H1 (cell line): ENCODE measurements at regions not wholly inside any gene's neighbourhood (a gene's known extent, or its start where the extent isn't known, plus 50 kb on each side); places are given as distances from the start of the nearest gene placed in this dataset.

Experiments used
- CTCF ChIA-PET: fragments of 300-600 bp; sonication (Branson Sonifier 250); formaldehyde crosslinking; loops from one replicate; lab custom pipeline; 2021; ENCODE audit not compliant: partially characterized antibody; lab: Charles Lee
- POLR2A ChIA-PET: fragments of 300-600 bp; sonication (Branson Sonifier 250); formaldehyde crosslinking; loops from one replicate; lab custom pipeline; 2021; ENCODE audit warnings: inconsistent platforms; ENCODE audit not compliant: partially characterized antibody; lab: Charles Lee
- DNase-seq, 2 experiments: peaks; one replicate each; pipeline versions ENCODE4 v3.0.0 to v3.0.0-alpha.2; 2010 to 2022; ENCODE audit warnings: low spot score in 2 of 2, low read depth in 1 of 2, mixed read lengths in 1 of 2
- FAIRE-seq: peaks from 2 replicates; lab custom pipeline; 2011; peaks lifted over from hg19 to GRCh38; lab: Jason Lieb, UNC
- H2AFZ ChIP-seq: 2 replicates; pipeline ENCODE4 v1.8.1; 2012; ENCODE audit warnings: low read length, inconsistent platforms
- H2AK5ac ChIP-seq: 2 replicates; pipeline ENCODE4 v1.6.1; 2013; ENCODE audit warnings: low read depth, low read length
- H2BK120ac ChIP-seq: replicated peaks from 2 replicates; pipeline ENCODE3; 2013; ENCODE audit warnings: low read depth, low read length, inconsistent platforms
- H2BK12ac ChIP-seq: 2 replicates; pipeline ENCODE4 v1.6.1; 2013; ENCODE audit warnings: low read depth, low read length
- H2BK15ac ChIP-seq: 2 replicates; pipeline ENCODE4 v1.6.1; 2013; ENCODE audit warnings: low read length
- H2BK20ac ChIP-seq: 2 replicates; pipeline ENCODE4 v1.6.1; 2013; ENCODE audit warnings: low read length
- H2BK5ac ChIP-seq: 2 replicates; pipeline ENCODE4 v1.6.1; 2013; ENCODE audit warnings: low read depth, low read length
- H3K14ac ChIP-seq: 2 replicates; pipeline ENCODE4 v1.6.1; 2013; ENCODE audit warnings: inconsistent platforms; ENCODE audit not compliant: insufficient read length
- H3K18ac ChIP-seq: 2 replicates; pipeline ENCODE4 v1.6.1; 2013; ENCODE audit warnings: low read length; ENCODE audit errors: extremely low read depth
- H3K23ac ChIP-seq: 2 replicates; pipeline ENCODE4 v1.6.1; 2013; ENCODE audit warnings: inconsistent platforms; ENCODE audit not compliant: insufficient read length
- H3K23me2 ChIP-seq: 2 replicates; pipeline ENCODE4 v1.6.1; 2013; ENCODE audit warnings: low read depth, low read length
- H3K27ac ChIP-seq: 2 replicates; pipeline ENCODE4 v1.6.1; 2011; ENCODE audit warnings: low read depth, low read length, inconsistent platforms
- H3K27me3 ChIP-seq, 4 experiments: replicated peaks in 1 of 4; 1 replicate in 1 of 4; 2 replicates in 3 of 4; pipeline versions ENCODE4 v1.6.1 to v1.8.1; 2011 to 2013; ENCODE audit warnings: low read length in 3 of 4, mild to moderate bottlenecking in 3 of 4, inconsistent platforms in 2 of 4, mixed read lengths in 2 of 4, moderate library complexity in 1 of 4; ENCODE audit not compliant: control insufficient read depth in 3 of 4, insufficient read depth in 3 of 4; ENCODE audit errors: extremely low read depth in 1 of 4
- H3K36me3 ChIP-seq, 4 experiments: 2 replicates each; pipeline versions ENCODE4 v1.6.1 to v1.8.1; 2011 to 2013; ENCODE audit warnings: mild to moderate bottlenecking in 4 of 4, low read length in 3 of 4, moderate library complexity in 2 of 4, control low read depth in 1 of 4, inconsistent platforms in 1 of 4; ENCODE audit not compliant: insufficient read depth in 4 of 4, control insufficient read depth in 2 of 4
- H3K4ac ChIP-seq: replicated peaks from 2 replicates; pipeline ENCODE3; 2013; ENCODE audit warnings: low read length, low read depth, mixed read lengths, inconsistent platforms; ENCODE audit not compliant: insufficient read length
- H3K4me1 ChIP-seq, 4 experiments: replicated peaks in 1 of 4; 1 replicate in 1 of 4; 2 replicates in 3 of 4; pipeline versions ENCODE4 v1.6.1 to v1.8.1; 2011 to 2013; ENCODE audit warnings: low read length in 3 of 4, inconsistent platforms in 2 of 4, mixed read lengths in 1 of 4; ENCODE audit not compliant: insufficient read depth in 4 of 4, control insufficient read depth in 3 of 4
- H3K4me2 ChIP-seq, 2 experiments: 2 replicates each; pipeline versions ENCODE4 v1.6.1 to v1.8.1; 2011 to 2013; ENCODE audit warnings: low read depth in 2 of 2, low read length in 2 of 2, control low read depth in 1 of 2, inconsistent platforms in 1 of 2, mild to moderate bottlenecking in 1 of 2; ENCODE audit not compliant: insufficient read depth in 1 of 2
- H3K4me3 ChIP-seq, 4 experiments: fragments of 200-600, 300-600 bp in 1 of 4; sonication (generic), shearing (Covaris generic), sonication (Bioruptor Twin) in 1 of 4; 2 replicates each; pipeline versions ENCODE4 v1.5.1 to v1.8.1; 2011 to 2016; ENCODE audit warnings: low read length in 4 of 4, low read depth in 3 of 4, control low read depth in 2 of 4, inconsistent platforms in 2 of 4, mild to moderate bottlenecking in 2 of 4, mixed read lengths in 1 of 4, moderate library complexity in 1 of 4; ENCODE audit not compliant: insufficient read depth in 2 of 4; ENCODE audit errors: extremely low read depth in 1 of 4
- H3K56ac ChIP-seq: replicated peaks from 2 replicates; pipeline ENCODE3; 2013; ENCODE audit warnings: low read depth, mild to moderate bottlenecking, mixed read lengths, low read length, inconsistent platforms; ENCODE audit not compliant: insufficient read length
- H3K79me1 ChIP-seq: 2 replicates; pipeline ENCODE4 v1.6.1; 2013; ENCODE audit warnings: low read depth, low read length, control low read depth
- H3K79me2 ChIP-seq, 2 experiments: 2 replicates each; pipeline versions ENCODE4 v1.6.1 to v1.8.1; 2012 to 2013; ENCODE audit warnings: low read length in 2 of 2, mild to moderate bottlenecking in 2 of 2, inconsistent platforms in 1 of 2; ENCODE audit not compliant: insufficient read depth in 2 of 2, control insufficient read depth in 1 of 2
- H3K9ac ChIP-seq, 4 experiments: replicated peaks in 1 of 4; 1 replicate in 1 of 4; 2 replicates in 3 of 4; pipeline versions ENCODE4 v1.6.1 to v1.8.1; 2011 to 2013; ENCODE audit warnings: low read depth in 3 of 4, low read length in 3 of 4, control low read depth in 2 of 4, mild to moderate bottlenecking in 2 of 4, moderate library complexity in 2 of 4, inconsistent platforms in 1 of 4; ENCODE audit errors: extremely low read depth in 1 of 4
- H3K9me3 ChIP-seq, 2 experiments: 2 replicates each; pipeline versions ENCODE4 v1.6.1 to v1.8.1; 2012 to 2013; ENCODE audit warnings: mild to moderate bottlenecking in 2 of 2, moderate library complexity in 2 of 2, control low read depth in 1 of 2, inconsistent platforms in 1 of 2, low read depth in 1 of 2, low read length in 1 of 2, mixed read lengths in 1 of 2; ENCODE audit not compliant: insufficient read depth in 2 of 2
- H4K20me1 ChIP-seq, 2 experiments: replicated peaks in 1 of 2; 2 replicates each; pipeline versions ENCODE3 to v1.8.1; 2011 to 2013; ENCODE audit warnings: inconsistent platforms in 2 of 2, low read length in 2 of 2, mild to moderate bottlenecking in 1 of 2; ENCODE audit not compliant: insufficient read depth in 2 of 2, control insufficient read depth in 1 of 2
- H4K5ac ChIP-seq: 2 replicates; pipeline ENCODE4 v1.6.1; 2013; ENCODE audit warnings: low read length, low read depth, mixed read lengths, inconsistent platforms; ENCODE audit not compliant: insufficient read length
- H4K8ac ChIP-seq: 2 replicates; pipeline ENCODE4 v1.8.0; 2013; ENCODE audit warnings: mild to moderate bottlenecking, moderate library complexity, low read length, inconsistent platforms; ENCODE audit not compliant: insufficient read depth; ENCODE audit errors: extremely low read depth
- H4K91ac ChIP-seq: replicated peaks from 2 replicates; pipeline ENCODE3; 2013; ENCODE audit warnings: low read length, mixed read lengths, inconsistent platforms; ENCODE audit not compliant: insufficient read length
- BRCA1 ChIP-seq: IDR thresholded peaks from 2 replicates; pipeline ENCODE4 v1.6.1; 2012; ENCODE audit warnings: low read depth, low read length, improper control_type of control experiment
- CREB1 ChIP-seq: IDR thresholded peaks from 2 replicates; pipeline ENCODE4 v1.6.1; 2012; ENCODE audit warnings: inconsistent platforms
- FOSL1 ChIP-seq: IDR thresholded peaks from 2 replicates; pipeline ENCODE4 v1.6.1; 2011; ENCODE audit warnings: mild to moderate bottlenecking, low read depth, low read length, moderate library complexity; ENCODE audit not compliant: insufficient read depth
- PHF8 ChIP-seq: fragments of 200-600 bp; sonication (generic); conservative IDR thresholded peaks from 2 replicates; pipeline ENCODE4 v1.7.1; 2012; ENCODE audit warnings: low read depth, mild to moderate bottlenecking, inconsistent platforms, low read length, moderate library complexity
- TAF1 ChIP-seq: IDR thresholded peaks from 2 replicates; pipeline ENCODE4 v1.6.1; 2011; ENCODE audit warnings: mild to moderate bottlenecking, low read depth, low read length
- WGBS, 2 experiments: shearing (Covaris generic) in 1 of 2; methylation state at CpG; one replicate each; pipeline versions ENCODE4 v1.1.6 to v1.1.7; 2013 to 2015; ENCODE audit warnings: low lambda C conversion rate in 2 of 2, mixed read lengths in 2 of 2, inconsistent platforms in 1 of 2, low coverage in 1 of 2, missing lambda C conversion rate in 1 of 2; ENCODE audit not compliant: insufficient replicate concordance in 2 of 2, insufficient coverage in 1 of 2, insufficient read length in 1 of 2; ENCODE audit errors: extremely low coverage in 1 of 2, missing lambda C conversion rate in 1 of 2; 5-methylcytosine and 5-hydroxymethylcytosine counted together

DNA sequence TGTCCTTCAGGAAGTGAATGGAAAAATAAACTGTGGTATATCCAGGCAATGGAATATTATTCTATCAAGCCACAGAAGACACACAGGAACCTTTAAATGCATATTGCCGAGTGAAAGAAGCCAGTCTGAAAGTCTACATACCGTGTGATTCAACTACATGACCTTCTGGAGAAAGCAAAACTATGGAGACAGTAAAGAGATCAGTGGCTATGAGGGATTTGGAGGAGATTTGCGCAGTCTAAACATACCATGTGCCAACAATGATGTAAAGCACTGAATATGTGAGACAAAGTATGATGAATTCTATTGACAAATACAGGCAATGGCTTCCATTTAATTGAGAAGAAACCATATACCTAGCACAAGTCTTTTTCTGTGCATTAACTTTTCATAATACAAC, 518.3 kb upstream of the ZNF337 start:
- DNase-seq (no peak), FAIRE-seq (no peak)
- Histone ChIP-seq H3K23ac (no peak overlapping the region), H3K56ac (no peak overlapping the region), H3K4me1 (no peaks in the 10 kb centered on the region), H3K9me3 (peaks cover 0 to 4% of the 10 kb centered on the region in 2 experiments; a peak in 1 of 4 replicates), H4K20me1 (no peaks in the 10 kb centered on the region), H3K27ac (no peak overlapping the region), H4K91ac (no peak overlapping the region), H3K4ac (no peak overlapping the region), H3K27me3 (peaks cover 0 to 3% (median 0%) of the 10 kb centered on the region in 4 experiments; a peak in 1 of 7 replicates), H3K9ac (no peak overlapping the region), H3K36me3 (no peaks in the 10 kb centered on the region), H3K23me2 (no peaks in the 10 kb centered on the region), H2BK5ac (no peak overlapping the region), H3K4me3 (no peak overlapping the region), H3K14ac (no peak overlapping the region), H4K8ac (no peak overlapping the region), H2BK20ac (no peak overlapping the region), H2BK15ac (no peak overlapping the region), H4K5ac (no peak overlapping the region), H3K18ac (no peak overlapping the region), H3K4me2 (no peak overlapping the region), H2AK5ac (no peak overlapping the region), H3K79me2 (no peaks in the 10 kb centered on the region), H3K79me1 (no peaks in the 10 kb centered on the region), H2BK12ac (no peak overlapping the region), H2BK120ac (no peak overlapping the region), H2AFZ (no peak overlapping the region)
- ChIA-PET CTCF (no interaction called here), POLR2A (no interaction called here)
- WGBS, 2 experiments, result 84% methylated on average over 3 of the region's 3 CpGs; no CpG with 5 or more reads in 1 of the 2 experiments
- TF ChIP-seq CREB1 (no peak), PHF8 (no peak), FOSL1 (no peak), BRCA1 (no peak), TAF1 (no peak)
